Fibroblast of skin of left quadriceps (primary cell): ENCODE measurements at regions not wholly inside any gene's neighbourhood (a gene's known extent, or its start where the extent isn't known, plus 50 kb on each side); places are given as distances from the start of the nearest gene placed in this dataset.
A peak's percentile ranks its signal among the peaks of the same experiment; 100 is the strongest.

Experiments used
- DNase-seq, 2 experiments: peaks; one replicate each; pipeline ENCODE4 v3.0.0-alpha.2; 2013; ENCODE audit warnings: low read depth in 2 of 2

DNA sequence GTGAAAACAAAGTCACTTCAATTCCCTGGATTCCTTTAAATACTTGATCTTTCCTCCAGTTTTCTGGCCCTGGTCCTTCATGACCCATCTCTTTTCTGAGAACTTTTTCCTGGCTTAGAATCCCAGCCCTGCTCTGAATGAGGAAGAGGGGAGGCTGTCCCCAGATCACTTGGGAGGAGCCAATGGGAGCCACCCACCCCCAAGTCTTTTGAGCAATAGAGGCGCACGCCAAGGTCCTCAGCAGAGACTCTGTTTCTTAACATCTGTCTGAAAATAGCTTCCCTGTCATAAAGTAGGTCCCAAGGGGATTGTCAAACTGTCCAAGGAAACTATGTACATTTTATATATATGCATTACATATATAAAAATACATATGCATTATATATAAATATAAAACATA is 126.8 kb downstream of the ADRA2A start:
- DNase-seq = no peak

DNA sequence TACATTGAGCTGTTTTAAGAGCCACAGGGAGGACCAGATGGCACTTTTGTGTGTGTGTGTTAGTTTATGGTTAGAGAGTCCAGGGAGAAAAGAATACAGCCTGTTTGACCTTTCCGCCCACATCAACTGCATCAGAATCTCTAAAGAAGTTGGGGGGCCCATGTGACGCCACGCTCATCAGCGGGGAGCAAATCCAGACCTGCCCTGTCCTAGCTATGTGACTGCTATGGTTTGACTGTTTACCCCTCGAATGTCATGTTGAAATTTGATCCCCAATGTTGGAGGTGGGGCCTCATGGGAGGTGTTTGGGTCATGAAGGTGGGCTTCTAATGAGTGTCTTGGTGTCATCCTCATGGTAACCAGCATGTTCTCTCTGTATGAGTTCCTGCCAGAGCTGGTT is 128.0 kb downstream of the ADRA2A start:
- DNase-seq = no peak

GRCh38 chr10:111206521-111206920 is 129.7 kb downstream of the ADRA2A start:
- DNase-seq = no peak

DNA sequence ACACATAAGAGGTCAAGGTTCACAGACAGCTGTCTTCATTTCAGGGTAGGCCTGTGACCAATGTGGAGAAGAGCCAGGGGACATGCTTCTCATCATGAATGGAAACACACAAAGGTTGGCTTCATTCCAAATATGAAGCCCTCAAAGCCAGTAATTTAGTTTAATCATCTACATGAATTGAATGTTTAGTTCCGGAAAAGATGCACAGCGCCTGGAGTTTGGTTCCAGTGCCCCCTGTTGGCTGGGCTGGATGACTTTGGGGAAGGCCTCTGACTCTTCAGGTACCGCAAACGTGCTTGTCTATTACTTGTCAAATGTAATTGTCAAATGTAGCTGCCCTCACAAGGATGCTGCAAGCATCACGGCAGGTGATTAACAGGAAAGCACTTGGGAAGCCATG is 130.7 kb downstream of the ADRA2A start:
- no peak for DNase-seq

GRCh38 chr10:111208951-111209350 is 132.1 kb downstream of the ADRA2A start:
- no peak for DNase-seq

GRCh38 chr10:111209692-111210091 is 132.9 kb downstream of the ADRA2A start:
- no peak for DNase-seq

GRCh38 chr10:111211241-111211640 is 134.4 kb downstream of the ADRA2A start:
- DNase-seq = no peak

DNA sequence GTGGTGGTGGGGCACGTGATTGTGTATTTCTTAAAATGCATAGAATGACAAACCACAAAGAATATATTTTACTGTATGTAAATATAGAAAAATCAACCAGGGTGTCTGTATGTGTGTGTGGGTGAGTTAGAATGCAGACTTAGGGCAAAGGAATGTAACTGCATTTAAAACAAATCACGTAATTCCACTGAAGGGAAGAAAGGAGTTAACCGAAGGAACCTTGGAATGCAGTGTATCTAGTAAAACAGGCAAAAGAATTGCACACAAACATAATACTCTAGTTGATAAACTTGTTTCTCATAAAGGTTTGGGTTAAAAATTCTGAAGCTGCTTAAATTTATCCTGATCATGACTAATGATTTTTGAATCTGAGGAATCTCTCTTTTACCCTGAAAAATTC is 134.9 kb downstream of the ADRA2A start:
- peak; percentile 1 to 2 for DNase-seq

DNA sequence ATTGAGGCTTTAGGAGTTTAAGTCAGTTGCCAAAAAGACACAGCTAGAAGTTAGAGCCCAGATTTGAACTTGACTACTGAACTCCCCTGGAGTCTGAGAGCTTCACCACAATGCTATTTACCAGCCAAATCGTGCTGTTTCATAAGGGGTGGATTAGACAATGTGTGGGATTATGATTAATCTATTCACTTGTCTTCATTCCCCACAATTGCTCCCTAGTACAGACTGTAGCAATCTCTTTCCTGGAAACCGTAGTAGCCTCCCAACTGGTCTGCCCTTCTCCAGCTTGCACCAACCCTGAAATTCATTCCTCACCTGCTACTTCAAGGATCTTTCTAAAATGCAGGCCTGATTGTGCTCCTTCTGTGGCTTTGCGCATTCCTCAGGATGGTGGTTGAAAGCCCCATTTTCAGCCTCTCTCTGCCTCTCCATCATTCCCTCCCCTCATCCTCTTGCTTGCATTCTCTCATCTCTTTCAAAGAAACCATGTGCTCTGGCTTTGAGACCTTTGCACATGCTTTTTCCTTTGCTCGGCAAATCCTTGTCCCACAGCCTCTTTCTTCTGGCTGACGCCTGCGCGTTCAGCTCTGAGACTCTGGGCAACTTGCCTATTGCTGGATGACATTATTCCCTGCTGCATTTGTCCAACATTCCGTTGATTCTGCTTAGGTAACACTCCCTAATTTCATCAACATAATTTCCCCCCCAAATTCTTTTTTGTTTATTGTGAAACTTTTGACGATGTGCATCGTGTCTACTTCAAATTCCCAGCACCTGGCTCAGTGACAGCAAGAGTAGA is 145.1 kb downstream of the ADRA2A start:
- DNase-seq = no peak

DNA sequence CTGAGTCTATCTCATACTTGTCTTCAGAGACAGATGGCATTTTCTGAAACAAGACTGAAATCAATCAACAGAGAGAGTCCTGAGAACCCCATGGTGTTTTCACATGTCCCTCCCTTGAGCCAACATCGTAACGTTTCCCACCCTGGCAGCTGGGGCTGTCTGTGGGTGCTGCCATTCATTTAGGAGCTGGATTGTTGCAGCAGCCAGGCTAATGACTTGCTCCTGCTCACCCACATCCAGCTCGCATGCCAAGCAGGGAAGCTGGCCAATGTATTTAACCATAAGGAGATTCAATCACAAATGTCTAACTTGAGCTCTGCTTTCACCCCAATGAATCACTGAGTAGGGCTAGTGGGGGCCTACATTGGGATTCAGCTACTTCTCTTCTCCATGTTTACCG is 146.1 kb downstream of the ADRA2A start:
- DNase-seq = no peak

- DNase-seq = no peak
These were observed 154.9 kb downstream of the ADRA2A start for GRCh38 chr10:111231779-111232178.

GRCh38 chr10:111233439-111233838 is 156.6 kb downstream of the ADRA2A start:
- DNase-seq = no peak

DNA sequence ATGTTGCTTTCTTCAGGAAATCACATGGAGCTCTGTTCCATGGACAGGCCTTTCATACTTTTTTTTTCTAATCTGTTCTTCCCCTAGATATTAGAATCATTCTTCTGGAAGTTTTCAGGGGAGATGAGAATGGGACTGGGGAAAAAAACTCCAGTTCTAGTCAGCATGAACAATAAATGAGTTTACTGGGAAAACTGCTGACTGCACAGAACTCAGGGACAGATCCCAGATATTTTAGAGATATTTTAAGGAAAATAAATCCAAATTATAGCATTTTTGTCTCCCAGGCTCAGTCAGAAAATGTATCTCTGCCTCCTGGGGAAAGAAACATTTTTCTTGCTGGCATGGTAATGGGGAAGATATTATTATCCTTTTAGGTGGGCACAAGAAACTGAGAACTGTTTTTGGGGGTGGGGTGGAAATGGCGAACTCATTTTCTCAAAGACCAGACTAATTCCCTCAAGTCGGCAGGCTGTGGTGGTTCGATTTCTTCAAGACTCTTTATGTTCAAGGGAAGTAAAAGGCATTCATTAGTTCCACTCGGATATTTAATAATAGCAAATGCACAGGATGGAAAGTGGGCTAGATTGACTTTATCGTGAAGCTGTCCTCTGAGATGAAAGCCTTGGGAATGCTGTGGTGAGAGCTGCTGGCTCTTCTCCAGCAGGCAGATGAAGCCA is 157.5 kb downstream of the ADRA2A start:
- no peak for DNase-seq

GRCh38 chr10:111234914-111235302 is 158.1 kb downstream of the ADRA2A start:
- DNase-seq = no peak

DNA sequence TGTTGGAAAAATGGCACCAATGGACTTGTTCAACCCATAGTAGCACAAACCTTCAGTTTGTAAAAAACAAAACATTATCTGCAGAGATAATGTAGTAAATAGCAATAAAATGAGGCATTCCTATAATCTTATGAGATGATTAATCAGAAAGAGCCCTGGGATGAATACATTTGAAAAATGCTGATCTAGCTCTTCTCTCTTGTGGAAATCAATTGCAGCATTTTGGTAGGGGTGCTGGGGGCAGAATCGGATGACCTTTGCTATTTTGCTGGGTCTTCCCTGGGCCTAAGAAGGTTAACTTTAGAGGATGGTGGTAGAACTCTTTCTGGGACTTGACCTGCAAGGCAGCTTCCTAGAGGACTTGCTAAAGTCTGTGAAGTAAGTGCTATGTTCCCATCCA is 163.5 kb downstream of the ADRA2A start:
- DNase-seq = no peak

DNA sequence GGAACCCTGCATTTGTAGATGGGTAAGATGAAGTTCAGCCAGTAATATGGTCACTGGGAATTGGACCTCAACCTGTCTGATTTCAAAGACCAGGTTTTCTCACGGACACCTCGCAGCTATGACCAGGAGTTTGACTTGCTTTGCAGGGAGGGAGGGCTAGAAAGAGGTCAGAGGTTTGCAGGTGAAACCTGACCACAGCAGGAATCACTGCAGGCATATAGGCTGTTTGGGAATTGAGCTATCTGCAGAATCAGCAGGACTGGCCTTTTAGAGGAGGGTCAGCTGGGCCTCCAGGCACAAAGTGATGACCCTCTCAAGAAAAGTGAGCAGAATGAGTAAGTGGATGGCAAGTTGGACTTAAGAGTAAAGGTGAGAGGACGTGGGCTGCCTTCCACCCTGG is 166.3 kb downstream of the ADRA2A start:
- DNase-seq = no peak

- no peak for DNase-seq
These were observed 169.3 kb downstream of the ADRA2A start for GRCh38 chr10:111246136-111246535.

DNA sequence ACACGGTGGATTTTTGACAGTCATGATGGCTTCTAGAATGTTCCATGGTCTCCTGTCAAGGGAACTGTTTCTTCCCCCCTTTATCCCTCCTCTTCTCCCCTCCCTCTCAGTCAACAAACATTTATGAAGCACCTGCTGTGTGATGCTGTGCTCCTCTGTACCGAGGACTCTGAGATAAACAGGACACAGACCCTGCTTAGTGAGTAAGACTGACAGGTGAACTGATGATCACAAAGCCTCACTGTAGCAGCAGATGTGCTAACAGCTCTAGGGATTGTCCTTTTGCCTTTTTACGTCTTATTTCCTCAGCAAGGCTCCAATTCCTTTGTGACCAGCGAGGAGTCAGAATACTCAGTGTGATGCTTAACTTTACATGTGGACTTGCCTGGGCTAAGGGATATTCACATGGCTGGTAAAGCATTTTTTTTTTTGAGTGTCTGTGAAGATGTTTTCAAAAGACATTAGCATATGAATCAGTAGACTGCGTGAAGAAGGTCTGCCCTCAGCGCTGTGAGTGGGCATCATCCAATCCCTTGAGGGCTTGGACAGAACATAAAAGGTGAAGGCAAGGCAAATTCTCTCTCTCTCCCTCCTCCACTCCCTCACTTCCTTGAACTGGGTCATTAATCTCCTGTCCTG is 170.1 kb downstream of the ADRA2A start:
- no peak for DNase-seq

DNA sequence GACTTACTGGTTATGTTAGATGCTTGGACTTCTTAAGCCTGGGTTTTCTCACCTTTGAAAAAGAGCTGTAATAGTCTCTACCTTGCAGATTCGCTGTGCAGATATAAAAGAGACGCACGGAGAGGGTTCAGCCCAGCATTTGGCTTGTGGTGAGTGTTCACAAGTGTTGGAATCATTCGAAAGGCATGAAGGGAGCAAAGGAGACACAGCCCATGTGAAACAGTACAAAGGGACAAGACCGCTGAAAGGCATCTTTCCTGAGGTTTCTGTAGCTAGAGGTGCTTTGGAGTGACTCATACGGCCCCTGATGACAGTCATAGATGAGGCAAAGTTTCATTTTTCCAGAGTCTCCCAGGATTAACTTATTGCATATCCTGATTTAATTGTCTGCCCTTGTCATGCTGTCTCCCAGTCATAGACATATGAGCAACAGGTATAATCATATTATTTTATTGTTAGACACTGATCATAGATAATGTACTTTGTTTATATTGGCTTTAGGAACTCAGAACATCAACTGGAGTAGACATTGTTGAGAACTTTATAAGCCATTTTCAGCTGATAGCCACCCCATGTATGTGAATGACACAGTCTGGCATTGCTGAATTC is 171.1 kb downstream of the ADRA2A start:
- no peak for DNase-seq

DNA sequence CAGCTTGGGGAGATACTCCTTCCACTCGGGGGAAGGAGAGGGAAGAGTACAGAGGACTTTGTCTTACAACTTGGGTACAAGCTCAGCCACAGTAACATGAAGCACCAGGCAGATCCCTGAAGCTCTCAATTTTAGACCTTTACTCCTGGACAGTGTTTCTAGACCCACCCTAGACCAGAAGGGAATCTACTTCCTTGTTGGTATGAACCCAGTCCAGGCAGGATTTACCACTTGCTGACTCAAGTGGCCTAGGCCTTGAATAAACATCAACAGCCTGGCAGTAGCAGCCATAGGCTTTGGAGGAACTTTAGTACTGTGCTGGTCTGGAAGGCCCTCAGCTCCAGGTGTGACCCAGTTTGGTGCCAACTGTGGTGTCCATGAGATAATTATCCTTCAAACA is 173.1 kb downstream of the ADRA2A start:
- no peak for DNase-seq

DNA sequence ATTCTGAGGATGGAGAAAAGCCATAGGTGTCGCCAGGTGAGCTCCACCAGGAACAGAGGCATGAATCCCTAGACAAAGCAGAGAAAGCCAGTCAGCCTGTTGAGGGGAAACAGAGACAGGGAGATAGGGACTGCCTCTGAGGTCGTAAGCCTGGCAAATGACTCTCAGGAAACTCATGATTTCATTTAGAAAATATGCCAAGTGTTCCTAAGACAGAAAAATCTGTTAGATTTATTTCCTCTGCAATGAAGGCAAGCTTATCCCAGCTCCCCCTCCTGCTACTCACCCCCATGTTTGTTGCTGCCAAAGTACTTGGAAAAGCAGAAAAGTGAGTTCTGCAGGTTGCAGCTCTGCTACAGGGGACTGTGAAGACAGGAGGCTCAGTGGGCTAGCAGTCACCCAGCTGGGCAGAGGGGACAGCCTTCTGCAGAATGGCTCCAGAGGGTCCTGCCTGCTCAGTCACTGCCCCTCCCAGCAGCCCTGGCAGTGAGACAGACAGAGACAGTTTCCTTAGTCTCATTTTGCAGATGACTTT is 184.3 kb downstream of the ADRA2A start:
- no peak for DNase-seq

DNA sequence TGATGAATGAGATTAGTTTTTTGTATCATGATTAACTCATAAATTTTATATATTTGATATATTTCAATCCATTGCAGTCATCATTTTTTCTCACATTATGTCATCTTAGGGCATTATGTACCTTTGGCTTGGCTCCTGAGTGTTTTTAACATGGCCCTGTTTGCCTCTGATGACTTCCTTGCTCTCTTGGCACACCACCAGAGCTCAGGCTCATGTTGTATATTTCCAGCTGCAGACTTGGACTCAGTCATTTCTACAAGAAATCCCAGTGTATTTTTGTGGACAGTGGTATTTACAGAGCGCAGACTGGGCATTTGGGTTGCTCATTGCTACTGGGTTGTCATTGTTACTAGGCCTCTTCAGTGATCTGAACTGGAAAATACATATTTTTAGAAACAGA is 188.5 kb downstream of the ADRA2A start:
- no peak for DNase-seq
